ENCODE measurements at regions not wholly inside any gene's neighbourhood (a gene's known extent, or its start where the extent isn't known, plus 50 kb on each side); places are given as distances from the start of the nearest gene placed in this dataset.

- Histone ChIP-seq H2AFZ (ENCODE audit: low read length) (no peak overlapping the region), H3K36me3 (ENCODE audit: insufficient read depth, low read length) (no peaks in the 10 kb centered on the region), H3K4me1 (ENCODE audit: insufficient read depth, low read length, poor library complexity, severe bottlenecking) (peaks cover 7% of the 10 kb centered on the region), H3K9me2 (replicated peaks; ENCODE audit: low read depth, low read length) (no peaks in the 10 kb centered on the region), H3K9me3 (ENCODE audit: insufficient read depth, low read depth, low read length) (no peaks in the 10 kb centered on the region), H3K27me3 (ENCODE audit: insufficient read depth, low read length, poor library complexity, severe bottlenecking) (no peaks in the 10 kb centered on the region), H4K20me1 (ENCODE audit: insufficient read depth, low read length, poor library complexity, severe bottlenecking) (no peaks in the 10 kb centered on the region), H3K4me2 (ENCODE audit: low read depth, low read length, poor library complexity, severe bottlenecking) (no peak overlapping the region), H3F3A (ENCODE audit: low read depth) (no peaks in the 10 kb centered on the region), H3K9ac (ENCODE audit: low read depth, low read length, poor library complexity, severe bottlenecking) (no peak overlapping the region), H3K4me3 (ENCODE audit: low read length, poor library complexity, severe bottlenecking) (no peak overlapping the region), H3K79me2 (ENCODE audit: insufficient read depth, low read length) (no peaks in the 10 kb centered on the region)
- no peak for TF ChIP-seq EZH2phosphoT487 (IDR thresholded peaks at IDR 0.05; ENCODE audit: borderline replicate concordance)
- TF ChIP-seq, protein P1, sequence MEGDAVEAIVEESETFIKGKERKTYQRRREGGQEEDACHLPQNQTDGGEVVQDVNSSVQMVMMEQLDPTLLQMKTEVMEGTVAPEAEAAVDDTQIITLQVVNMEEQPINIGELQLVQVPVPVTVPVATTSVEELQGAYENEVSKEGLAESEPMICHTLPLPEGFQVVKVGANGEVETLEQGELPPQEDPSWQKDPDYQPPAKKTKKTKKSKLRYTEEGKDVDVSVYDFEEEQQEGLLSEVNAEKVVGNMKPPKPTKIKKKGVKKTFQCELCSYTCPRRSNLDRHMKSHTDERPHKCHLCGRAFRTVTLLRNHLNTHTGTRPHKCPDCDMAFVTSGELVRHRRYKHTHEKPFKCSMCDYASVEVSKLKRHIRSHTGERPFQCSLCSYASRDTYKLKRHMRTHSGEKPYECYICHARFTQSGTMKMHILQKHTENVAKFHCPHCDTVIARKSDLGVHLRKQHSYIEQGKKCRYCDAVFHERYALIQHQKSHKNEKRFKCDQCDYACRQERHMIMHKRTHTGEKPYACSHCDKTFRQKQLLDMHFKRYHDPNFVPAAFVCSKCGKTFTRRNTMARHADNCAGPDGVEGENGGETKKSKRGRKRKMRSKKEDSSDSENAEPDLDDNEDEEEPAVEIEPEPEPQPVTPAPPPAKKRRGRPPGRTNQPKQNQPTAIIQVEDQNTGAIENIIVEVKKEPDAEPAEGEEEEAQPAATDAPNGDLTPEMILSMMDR (conservative IDR thresholded peaks at IDR 0.05; ENCODE audit: low read length): no peak
Measured at GRCh38 chr5:86442036-86442745, 175.6 kb upstream of the COX7C start.

GRCh38 chr5:86447362-86447761 is 170.4 kb upstream of the COX7C start:
- H3K36me3 ChIP-seq (ENCODE audit: insufficient read depth, low read length): no peaks in the 10 kb centered on the region
- no peaks in the 10 kb centered on the region for H3K4me1 ChIP-seq (ENCODE audit: insufficient read depth, low read length, poor library complexity, severe bottlenecking)
- H3K27me3 ChIP-seq (ENCODE audit: insufficient read depth, low read length, poor library complexity, severe bottlenecking): no peaks in the 10 kb centered on the region
- no peaks in the 10 kb centered on the region for H3K9me3 ChIP-seq (ENCODE audit: insufficient read depth, low read depth, low read length)
- H3K4me2 ChIP-seq (ENCODE audit: low read depth, low read length, poor library complexity, severe bottlenecking): no peak overlapping the region
- H3K4me3 ChIP-seq (ENCODE audit: low read length, poor library complexity, severe bottlenecking): no peak overlapping the region
- H3F3A ChIP-seq (ENCODE audit: low read depth): no peaks in the 10 kb centered on the region
- TF ChIP-seq EZH2phosphoT487 (IDR thresholded peaks at IDR 0.05; ENCODE audit: borderline replicate concordance): no peak
- TF ChIP-seq, protein P1 (conservative IDR thresholded peaks at IDR 0.05; ENCODE audit: low read length): peak; percentile 29
- H3K79me2 ChIP-seq (ENCODE audit: insufficient read depth, low read length): no peaks in the 10 kb centered on the region
- H4K20me1 ChIP-seq (ENCODE audit: insufficient read depth, low read length, poor library complexity, severe bottlenecking): no peaks in the 10 kb centered on the region
- H3K9me2 ChIP-seq (replicated peaks; ENCODE audit: low read depth, low read length): no peaks in the 10 kb centered on the region
- no peak overlapping the region for H2AFZ ChIP-seq (ENCODE audit: low read length)
- H3K9ac ChIP-seq (ENCODE audit: low read depth, low read length, poor library complexity, severe bottlenecking): no peak overlapping the region

DNA sequence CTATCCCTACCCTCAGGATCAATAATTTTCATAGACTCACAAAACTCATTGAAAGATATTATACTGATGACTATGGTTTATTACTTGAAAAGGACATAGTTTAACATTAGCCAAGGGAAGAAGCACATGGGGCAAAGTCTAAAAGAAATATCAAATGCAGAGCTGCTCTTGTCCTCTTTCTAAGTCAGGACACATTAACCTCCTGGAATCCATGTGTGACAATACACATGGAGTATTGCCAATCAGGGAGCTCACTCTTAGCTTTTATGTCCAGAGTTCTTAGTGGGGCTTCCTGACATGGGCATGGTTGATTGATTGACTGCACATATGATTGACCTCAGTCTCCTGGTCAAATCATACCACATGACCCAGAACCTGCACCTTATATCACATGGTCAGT is 165.5 kb upstream of the COX7C start:
- no peak overlapping the region for H3K9ac ChIP-seq (ENCODE audit: low read depth, low read length, poor library complexity, severe bottlenecking)
- H3K4me2 ChIP-seq (ENCODE audit: low read depth, low read length, poor library complexity, severe bottlenecking): no peak overlapping the region
- H3K36me3 ChIP-seq (ENCODE audit: insufficient read depth, low read length): no peaks in the 10 kb centered on the region
- H4K20me1 ChIP-seq (ENCODE audit: insufficient read depth, low read length, poor library complexity, severe bottlenecking): no peaks in the 10 kb centered on the region
- TF ChIP-seq, protein P1 (conservative IDR thresholded peaks at IDR 0.05; ENCODE audit: low read length): no peak
- no peak for TF ChIP-seq EZH2phosphoT487 (IDR thresholded peaks at IDR 0.05; ENCODE audit: borderline replicate concordance)
- H3K9me3 ChIP-seq (ENCODE audit: insufficient read depth, low read depth, low read length): no peaks in the 10 kb centered on the region
- H3K27me3 ChIP-seq (ENCODE audit: insufficient read depth, low read length, poor library complexity, severe bottlenecking): no peaks in the 10 kb centered on the region
- no peak overlapping the region for H3K4me3 ChIP-seq (ENCODE audit: low read length, poor library complexity, severe bottlenecking)
- H2AFZ ChIP-seq (ENCODE audit: low read length): no peak overlapping the region
- no peaks in the 10 kb centered on the region for H3K79me2 ChIP-seq (ENCODE audit: insufficient read depth, low read length)
- H3K4me1 ChIP-seq (ENCODE audit: insufficient read depth, low read length, poor library complexity, severe bottlenecking): no peaks in the 10 kb centered on the region
- no peaks in the 10 kb centered on the region for H3K9me2 ChIP-seq (replicated peaks; ENCODE audit: low read depth, low read length)
- no peaks in the 10 kb centered on the region for H3F3A ChIP-seq (ENCODE audit: low read depth)

Data from Loucy (cell line).